ENCODE measurements at regions not wholly inside any gene's neighbourhood (a gene's known extent, or its start where the extent isn't known, plus 50 kb on each side); places are given as distances from the start of the nearest gene placed in this dataset.

DNA sequence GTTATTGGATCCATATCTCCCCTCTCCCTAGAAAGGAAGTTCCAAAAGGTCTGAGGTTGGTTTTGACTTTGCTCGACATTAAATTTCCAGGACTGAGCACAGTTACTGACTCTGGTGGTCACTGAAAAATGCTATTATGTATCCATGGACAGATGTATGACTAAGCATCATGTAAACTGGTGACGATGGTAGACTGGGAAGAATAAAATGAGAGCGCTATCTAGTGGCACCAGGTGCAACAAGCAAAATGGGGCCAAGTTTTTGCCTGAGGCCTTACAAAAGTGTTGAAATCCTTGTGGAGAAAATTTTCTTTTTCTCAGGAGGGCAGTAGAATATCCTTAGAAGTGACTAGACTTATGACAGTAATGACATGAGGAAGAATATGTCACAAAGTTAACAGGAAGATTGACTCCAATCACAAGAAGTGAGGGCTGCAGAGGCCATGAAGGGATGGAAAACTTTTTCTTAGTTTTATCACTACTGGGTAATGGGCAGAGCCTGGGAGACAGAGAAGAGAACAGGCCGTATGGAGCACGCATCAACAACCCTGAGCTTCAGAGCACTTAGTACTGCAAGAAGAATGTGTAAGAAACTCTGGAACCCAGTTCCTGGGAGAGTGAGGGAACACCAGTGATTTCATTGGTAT, 88.9 kb upstream of the ELOVL5 start:
- TF ChIP-seq, protein P1, sequence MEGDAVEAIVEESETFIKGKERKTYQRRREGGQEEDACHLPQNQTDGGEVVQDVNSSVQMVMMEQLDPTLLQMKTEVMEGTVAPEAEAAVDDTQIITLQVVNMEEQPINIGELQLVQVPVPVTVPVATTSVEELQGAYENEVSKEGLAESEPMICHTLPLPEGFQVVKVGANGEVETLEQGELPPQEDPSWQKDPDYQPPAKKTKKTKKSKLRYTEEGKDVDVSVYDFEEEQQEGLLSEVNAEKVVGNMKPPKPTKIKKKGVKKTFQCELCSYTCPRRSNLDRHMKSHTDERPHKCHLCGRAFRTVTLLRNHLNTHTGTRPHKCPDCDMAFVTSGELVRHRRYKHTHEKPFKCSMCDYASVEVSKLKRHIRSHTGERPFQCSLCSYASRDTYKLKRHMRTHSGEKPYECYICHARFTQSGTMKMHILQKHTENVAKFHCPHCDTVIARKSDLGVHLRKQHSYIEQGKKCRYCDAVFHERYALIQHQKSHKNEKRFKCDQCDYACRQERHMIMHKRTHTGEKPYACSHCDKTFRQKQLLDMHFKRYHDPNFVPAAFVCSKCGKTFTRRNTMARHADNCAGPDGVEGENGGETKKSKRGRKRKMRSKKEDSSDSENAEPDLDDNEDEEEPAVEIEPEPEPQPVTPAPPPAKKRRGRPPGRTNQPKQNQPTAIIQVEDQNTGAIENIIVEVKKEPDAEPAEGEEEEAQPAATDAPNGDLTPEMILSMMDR (conservative IDR thresholded peaks at IDR 0.05; ENCODE audit: low read length): peak; percentile 95
- no peak for TF ChIP-seq EZH2phosphoT487 (IDR thresholded peaks at IDR 0.05; ENCODE audit: borderline replicate concordance, low read depth, low read length)

Data from OCI-LY7 (cell line).